Panc1 (cell line): ENCODE measurements at regions not wholly inside any gene's neighbourhood (a gene's known extent, or its start where the extent isn't known, plus 50 kb on each side); places are given as distances from the start of the nearest gene placed in this dataset.

Source experiments
- ATAC-seq: fragments of 200-7000 bp; cut with Tn5 transposase; 2 replicates; pipeline ENCODE4 v1.9.1; 2020; ENCODE audit warnings: mild to moderate bottlenecking, moderate library complexity
- BruUV-seq: library from RNA; stranded (reverse); fragments of 400-500 nt; replicated peaks from 2 replicates; lab custom pipeline; 2021; lab: Mats Ljungman, UMichigan
- CTCF ChIA-PET: fragments of 300-600 bp; sonication (Branson Sonifier 250); formaldehyde crosslinking; loops from one replicate; lab custom pipeline; 2022; ENCODE audit warnings: antibody characterized with exemption; lab: Charles Lee
- POLR2A ChIA-PET: fragments of 300-600 bp; sonication (Branson Sonifier 250); formaldehyde crosslinking; loops from one replicate; lab custom pipeline; 2022; ENCODE audit warnings: antibody characterized with exemption; lab: Charles Lee
- DNase-seq: peaks from one replicate; pipeline ENCODE4 v3.0.0-alpha.2; 2010; ENCODE audit warnings: low read depth, low spot score
- H3K27ac ChIP-seq: 2 replicates; pipeline ENCODE4 v1.5.1; 2011; ENCODE audit warnings: mild to moderate bottlenecking, low read length, inconsistent platforms
- H3K27me3 ChIP-seq: fragments of 200-500 bp; sonication (Bioruptor generic); 2 replicates; pipeline ENCODE4 v1.6.0; 2014; ENCODE audit warnings: low read length, inconsistent platforms; ENCODE audit not compliant: control insufficient read depth, insufficient read depth
- H3K36me3 ChIP-seq: fragments of 200-500 bp; sonication (Bioruptor generic); 2 replicates; pipeline ENCODE4 v1.5.1; 2014; ENCODE audit warnings: inconsistent platforms, mild to moderate bottlenecking, low read length, moderate library complexity; ENCODE audit not compliant: control insufficient read depth, insufficient read depth
- H3K4me1 ChIP-seq: 2 replicates; pipeline ENCODE4 v1.5.1; 2011; ENCODE audit warnings: inconsistent platforms, mild to moderate bottlenecking, low read length, moderate library complexity; ENCODE audit not compliant: control insufficient read depth, insufficient read depth
- H3K4me3 ChIP-seq, 2 experiments: 2 replicates each; pipeline ENCODE4 v1.5.1; 2011 to 2012; ENCODE audit warnings: low read depth in 2 of 2, low read length in 2 of 2, mild to moderate bottlenecking in 2 of 2, inconsistent platforms in 1 of 2, moderate library complexity in 1 of 2
- H3K9me3 ChIP-seq: fragments of 200-500 bp; sonication (Bioruptor generic); 2 replicates; pipeline ENCODE4 v1.5.1; 2014; ENCODE audit warnings: low read depth, mild to moderate bottlenecking, inconsistent platforms, low read length, moderate library complexity; ENCODE audit not compliant: control insufficient read depth, insufficient read depth
- CTCF ChIP-seq: fragments of 450-650 bp; IDR thresholded peaks from 2 replicates; pipeline ENCODE4 v1.5.1; 2017; ENCODE audit warnings: mild to moderate bottlenecking
- POLR2AphosphoS5 ChIP-seq: IDR thresholded peaks from 2 replicates; pipeline ENCODE4 v1.6.1; 2012; ENCODE audit warnings: mild to moderate bottlenecking, low read depth, low read length, moderate library complexity
- REST ChIP-seq, 2 experiments: IDR thresholded peaks; 2 replicates each; pipeline ENCODE4 v1.6.1; 2011 to 2012; ENCODE audit warnings: low read depth in 2 of 2, control low read depth in 1 of 2, low read length in 1 of 2, mild to moderate bottlenecking in 1 of 2, moderate library complexity in 1 of 2; ENCODE audit not compliant: insufficient read depth in 1 of 2
- SIN3A ChIP-seq: IDR thresholded peaks from 2 replicates; pipeline ENCODE4 v1.6.1; 2012; ENCODE audit warnings: low read depth, mild to moderate bottlenecking, low read length, moderate library complexity, borderline replicate concordance; ENCODE audit not compliant: insufficient read depth
- TCF7L2 ChIP-seq: IDR thresholded peaks from 2 replicates; pipeline ENCODE4 v1.6.1; 2011; ENCODE audit warnings: mild to moderate bottlenecking, low read depth, low read length, inconsistent platforms
- in situ Hi-C: cut with HindIII; loops from 2 replicates; pipeline ENCODE4 v1.10.0; 2016; ENCODE audit warnings: low sequenced_read_pairs, low pct_unique_long_range_greater_than_20kb
- intact Hi-C: fragments of 100-400 bp; cut with micrococcal nuclease; formaldehyde crosslinking; loops from one replicate; pipeline ENCODE4 v1.10.0; 2022; ENCODE audit not compliant: unreplicated experiment

GRCh38 chr14:34376649-34377267 lies 85.3 kb downstream of the SPTSSA start:
- no peak overlapping the region for H3K4me3 ChIP-seq
- H3K27me3 ChIP-seq = no peaks in the 10 kb centered on the region
- no peak overlapping the region for H3K27ac ChIP-seq
- DNase-seq (no peak), ATAC-seq (no peak)
- H3K36me3 ChIP-seq = no peaks in the 10 kb centered on the region
- CTCF ChIA-PET = no interaction called here
- TF ChIP-seq POLR2AphosphoS5 = no peak
- no peak for TF ChIP-seq REST (IDR thresholded peaks at IDR 0.05; ENCODE audit: insufficient read depth in 1 of 2, low read depth in 2 of 2, low read length in 1 of 2)
- TF ChIP-seq SIN3A = no peak
- no peak for TF ChIP-seq CTCF
- no peak for TF ChIP-seq TCF7L2
- no TSS peak for BruUV-seq
- no peaks in the 10 kb centered on the region for H3K9me3 ChIP-seq
- H3K4me1 ChIP-seq = no peaks in the 10 kb centered on the region
- in situ Hi-C loops = no loop called here
- intact Hi-C loops = no loop called here
- POLR2A ChIA-PET = no interaction called here

GRCh38 chr14:34374998-34375740 lies 86.9 kb downstream of the SPTSSA start:
- Histone ChIP-seq H3K27ac (no peak overlapping the region), H3K27me3 (no peaks in the 10 kb centered on the region), H3K36me3 (no peaks in the 10 kb centered on the region), H3K9me3 (no peaks in the 10 kb centered on the region), H3K4me1 (no peaks in the 10 kb centered on the region), H3K4me3 (no peak overlapping the region)
- no TSS peak for BruUV-seq
- POLR2A ChIA-PET = interaction anchor here (0.7 kb wide), 1 partner anchor 395 kb away, joined by 3 read pairs; no protein-coding TSS in a partner anchor
- DNase-seq (no peak), ATAC-seq (no peak)
- intact Hi-C loops (no loop called here), in situ Hi-C loops (no loop called here)
- CTCF ChIA-PET = no interaction called here
- TF ChIP-seq TCF7L2 (no peak), REST (IDR thresholded peaks at IDR 0.05; ENCODE audit: insufficient read depth in 1 of 2, low read depth in 2 of 2, low read length in 1 of 2) (no peak), POLR2AphosphoS5 (no peak), SIN3A (no peak), CTCF (no peak)
